GM19238 (cell line): ENCODE measurements at regions not wholly inside any gene's neighbourhood (a gene's known extent, or its start where the extent isn't known, plus 50 kb on each side); places are given as distances from the start of the nearest gene placed in this dataset.
"Not testable (repeated sequence)": the region's sequence is repeated elsewhere in the genome, so short reads cannot be mapped to it uniquely, and the experiment has no call there.

Source experiments
- DNase-seq: peaks from one replicate; pipeline ENCODE4 v3.0.0; 2011; ENCODE audit warnings: low spot score; ENCODE audit not compliant: insufficient read length

GRCh38 chr13:23039266-23039935, 141.4 kb upstream of the SGCG start:
- DNase-seq = no peak

DNA sequence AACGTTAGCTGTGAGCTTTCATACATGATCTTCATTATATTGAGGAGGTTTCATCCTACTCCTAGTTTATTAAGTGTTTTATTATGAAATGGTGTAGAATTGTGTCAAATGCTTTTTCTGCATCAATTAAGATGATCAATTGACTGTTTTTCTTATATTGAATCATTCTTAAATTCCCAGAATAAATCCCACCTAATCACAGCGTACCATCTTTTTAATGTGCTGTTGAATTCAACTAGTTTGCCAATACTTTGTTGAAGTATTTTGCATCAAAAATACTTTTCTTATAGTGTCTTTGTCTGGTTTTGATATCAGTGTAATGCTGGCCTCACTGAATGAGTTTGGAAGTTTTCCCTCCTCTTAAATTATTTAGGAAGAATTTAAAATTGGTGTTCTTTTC, 138.6 kb upstream of the SGCG start:
- no peak for DNase-seq

- no peak for DNase-seq
Measured at GRCh38 chr13:23044906-23045305, 135.9 kb upstream of the SGCG start.

- DNase-seq = no peak
Measured at GRCh38 chr13:23050126-23050525, 130.7 kb upstream of the SGCG start.

- DNase-seq = not testable (repeated sequence)
Measured at GRCh38 chr13:23053711-23054110, 127.1 kb upstream of the SGCG start.

DNA sequence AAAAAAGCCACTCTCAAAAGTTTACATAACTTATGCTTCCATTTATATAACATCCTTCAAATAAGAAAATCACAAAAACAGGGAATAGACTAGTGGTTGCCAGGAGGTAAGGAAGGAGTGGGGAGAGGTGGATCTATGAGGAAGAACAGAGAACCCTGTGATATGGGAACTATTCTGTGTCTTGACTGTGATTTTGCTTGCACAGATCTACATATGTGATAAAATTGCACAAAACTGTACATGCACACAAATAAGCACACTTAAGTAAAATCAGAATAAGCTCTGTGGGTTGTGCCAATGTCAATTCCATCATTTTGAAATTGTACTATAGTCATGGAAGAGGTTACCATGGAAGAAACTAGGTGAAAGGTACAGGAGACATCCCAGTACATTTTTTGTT, 121.6 kb upstream of the SGCG start:
- no peak for DNase-seq

DNA sequence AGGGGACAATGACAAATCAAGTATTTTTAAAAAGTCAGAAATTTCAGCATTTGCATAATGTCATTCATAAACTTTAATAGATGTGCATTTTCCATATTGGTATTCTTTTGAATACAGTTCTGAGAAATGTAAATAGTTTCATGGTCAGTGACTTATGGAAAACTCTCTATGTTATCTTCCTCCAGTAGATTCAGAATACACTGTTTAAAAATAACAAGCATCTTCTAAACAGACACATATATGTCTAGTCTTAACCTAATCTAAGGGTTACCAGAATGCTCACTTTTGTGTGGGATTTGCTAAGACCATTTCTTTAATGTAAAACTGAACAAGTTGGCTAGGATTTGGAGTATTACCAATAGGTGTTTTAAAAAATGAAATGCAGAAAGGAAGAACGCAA, 119.8 kb upstream of the SGCG start:
- DNase-seq = no peak

DNA sequence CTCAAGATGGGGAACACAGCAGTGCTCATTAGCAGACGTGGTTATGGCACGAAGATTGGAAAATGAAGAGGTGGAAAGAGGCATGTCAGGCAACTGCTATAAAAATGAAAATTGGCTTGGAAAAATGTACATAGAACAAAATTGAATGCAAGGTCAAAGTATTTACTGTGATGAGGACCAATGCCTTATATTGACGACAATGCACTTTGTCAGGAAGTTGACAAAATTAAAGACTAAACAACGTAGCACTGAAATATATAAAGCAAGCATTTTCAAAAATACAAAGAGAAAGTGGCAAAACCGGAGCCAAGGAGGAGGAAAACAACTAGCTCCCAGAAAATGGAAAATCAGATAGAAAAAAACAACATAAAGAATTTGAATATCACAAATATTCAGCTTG, 113.7 kb upstream of the SGCG start:
- DNase-seq = no peak

DNA sequence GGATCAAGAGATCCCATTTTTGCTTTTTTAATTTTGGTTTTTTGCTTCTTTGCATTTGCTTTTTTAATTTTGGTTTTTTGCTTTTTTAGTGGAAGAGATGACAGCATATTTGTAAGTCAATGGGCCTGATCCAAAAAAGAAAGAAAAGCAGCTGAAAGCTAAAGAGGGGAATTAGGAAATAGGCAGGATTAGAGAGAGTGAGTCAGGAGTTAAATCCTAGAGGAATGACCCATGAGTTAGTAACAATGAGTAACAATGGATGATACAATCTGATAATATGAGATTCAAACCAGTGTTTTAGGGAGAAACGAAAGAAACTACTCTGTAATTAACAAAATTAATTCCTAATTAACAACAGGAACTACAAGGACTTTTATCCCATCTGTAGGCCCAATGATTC, 111.2 kb upstream of the SGCG start:
- DNase-seq = no peak

DNA sequence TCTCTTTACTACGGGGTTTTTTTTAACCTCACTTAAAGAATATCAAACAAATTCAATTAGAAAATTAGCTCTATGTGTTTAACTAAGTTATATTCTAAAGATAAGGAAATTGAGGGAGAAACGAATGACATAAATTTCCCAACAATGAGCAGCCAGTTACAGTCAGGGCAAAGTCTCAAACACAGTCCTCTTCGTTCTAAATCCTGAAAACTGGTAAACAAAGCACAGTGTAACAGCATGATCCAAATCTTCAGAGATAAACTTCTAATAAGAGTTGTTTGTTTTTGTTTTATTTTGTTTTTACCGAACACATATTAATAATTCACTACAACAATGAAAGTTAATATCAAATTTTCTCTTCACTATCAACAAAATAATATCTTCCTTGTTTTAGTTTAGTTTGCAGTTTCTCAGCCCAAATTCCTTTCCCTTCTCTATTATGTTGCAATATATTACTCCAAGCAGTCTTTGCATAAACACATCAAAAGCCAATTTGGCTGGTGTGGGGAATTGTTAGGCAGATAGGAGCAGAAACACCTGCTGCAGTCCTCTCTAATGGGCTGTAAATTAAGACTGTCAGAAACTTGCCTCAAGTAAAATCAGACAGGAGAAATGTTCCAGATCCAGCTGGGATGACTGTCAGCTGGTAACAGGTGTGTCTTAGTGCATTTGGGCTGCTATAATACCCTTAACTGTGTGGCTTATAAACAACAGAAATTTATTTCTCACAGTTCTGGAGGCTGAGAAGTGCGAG, 106.5 kb upstream of the SGCG start:
- DNase-seq = no peak

GRCh38 chr13:23081220-23081619, 99.6 kb upstream of the SGCG start:
- no peak for DNase-seq

- no peak for DNase-seq
Measured at GRCh38 chr13:23081901-23082300, 98.9 kb upstream of the SGCG start.

- DNase-seq = no peak
Measured at GRCh38 chr13:23086968-23087623, 93.7 kb upstream of the SGCG start.

DNA sequence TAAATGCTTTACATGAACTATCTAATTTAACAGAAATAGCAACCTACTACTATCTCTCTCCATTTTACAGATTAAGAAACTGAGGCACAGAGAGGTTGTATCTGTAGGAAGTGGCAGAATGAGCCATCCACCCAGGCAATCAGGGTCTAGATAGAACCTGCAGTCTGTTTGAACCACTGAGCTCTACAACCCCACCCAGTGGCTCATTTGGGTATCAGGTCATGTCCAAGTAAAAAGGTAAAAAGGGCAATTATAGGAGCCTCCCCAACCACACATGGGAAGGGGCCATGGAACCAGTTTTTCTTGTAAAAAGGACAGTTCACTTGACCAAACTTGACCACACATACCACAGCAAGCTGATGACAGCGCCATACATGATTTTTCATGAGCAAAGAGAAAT, 92.9 kb upstream of the SGCG start:
- DNase-seq = peak; percentile 5

- DNase-seq = no peak
Measured at GRCh38 chr13:23098161-23098907, 82.4 kb upstream of the SGCG start.

GRCh38 chr13:23105051-23105450, 75.7 kb upstream of the SGCG start:
- no peak for DNase-seq

GRCh38 chr13:23107665-23108064, 73.1 kb upstream of the SGCG start:
- DNase-seq = no peak

DNA sequence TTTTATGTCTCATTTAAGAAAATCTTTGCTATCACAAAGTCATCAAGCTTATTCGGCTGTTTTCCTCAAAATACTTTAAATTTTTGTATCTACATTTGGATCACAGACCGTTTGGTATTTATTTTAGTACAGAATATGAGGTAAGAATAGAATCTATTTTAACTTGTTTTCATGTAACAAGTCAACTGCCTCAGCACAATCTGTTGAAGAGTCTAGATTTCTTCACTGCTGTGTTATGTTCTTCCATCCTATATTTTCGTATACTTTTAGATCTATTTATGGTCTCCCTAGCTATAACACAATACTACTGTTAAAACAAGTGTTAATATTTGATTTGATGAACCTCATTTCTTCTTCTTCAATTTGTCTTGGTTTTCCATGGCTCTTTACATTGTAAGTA, 61.6 kb upstream of the SGCG start:
- DNase-seq = no peak

- DNase-seq = not testable (repeated sequence)
Measured at GRCh38 chr13:23127540-23127939, 53.2 kb upstream of the SGCG start.

DNA sequence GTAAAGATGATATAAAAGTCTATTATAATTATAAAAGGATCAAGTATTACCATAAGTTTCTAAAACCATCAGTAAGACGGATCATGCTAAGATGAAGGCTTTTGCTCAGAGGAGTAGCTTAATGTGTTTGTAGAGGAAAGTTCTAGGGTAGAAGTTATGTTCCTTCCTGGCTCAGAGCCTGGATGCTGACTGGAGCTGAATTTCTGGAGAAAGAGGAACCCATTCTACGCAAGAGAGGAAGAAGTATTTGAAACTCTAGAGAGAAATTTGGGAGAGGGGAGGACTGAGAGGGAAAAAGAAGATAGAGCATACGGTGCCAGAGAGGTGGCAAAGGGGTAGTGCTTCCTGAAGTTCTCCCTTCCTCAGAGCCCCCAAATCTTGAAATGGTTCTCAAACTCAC, 51.4 kb upstream of the SGCG start:
- no peak for DNase-seq
